ENCODE measurements at regions not wholly inside any gene's neighbourhood (a gene's known extent, or its start where the extent isn't known, plus 50 kb on each side); places are given as distances from the start of the nearest gene placed in this dataset.
"Not testable (repeated sequence)": the region's sequence is repeated elsewhere in the genome, so short reads cannot be mapped to it uniquely, and the experiment has no call there.

DNA sequence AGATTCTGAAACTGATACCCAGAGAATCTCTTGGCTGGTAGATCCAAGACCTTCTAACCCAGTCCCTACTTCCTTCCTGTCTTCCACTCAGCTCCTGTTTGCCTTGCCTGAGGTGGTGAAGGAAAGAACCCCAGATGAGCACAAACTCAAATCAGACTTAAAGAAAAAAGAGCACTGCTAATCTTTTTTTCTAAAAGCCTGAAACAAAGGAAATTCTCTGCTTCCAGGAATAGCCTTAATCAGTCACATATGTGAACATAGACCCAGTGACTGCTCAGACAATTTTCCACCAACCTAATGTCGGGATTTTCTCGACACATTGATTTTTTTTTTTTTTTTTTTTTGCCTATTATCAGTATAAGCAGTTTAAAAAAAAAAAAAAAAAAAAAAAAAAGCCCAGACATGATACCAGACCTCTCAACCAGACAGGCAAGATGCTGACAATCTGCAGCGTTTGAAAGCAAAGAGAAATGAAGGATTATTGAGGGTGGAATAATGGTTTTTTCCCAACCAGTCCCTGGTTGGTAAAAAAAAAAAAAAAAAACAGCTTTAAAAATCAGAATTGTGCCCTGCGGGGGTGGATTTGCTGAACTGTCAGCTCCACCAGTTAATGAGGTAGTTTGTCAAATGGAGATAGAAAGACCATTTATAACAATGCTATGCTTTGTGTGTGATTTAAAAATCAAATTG lies 256.8 kb upstream of the RARB start:
- DNase-seq, result no peak

DNA sequence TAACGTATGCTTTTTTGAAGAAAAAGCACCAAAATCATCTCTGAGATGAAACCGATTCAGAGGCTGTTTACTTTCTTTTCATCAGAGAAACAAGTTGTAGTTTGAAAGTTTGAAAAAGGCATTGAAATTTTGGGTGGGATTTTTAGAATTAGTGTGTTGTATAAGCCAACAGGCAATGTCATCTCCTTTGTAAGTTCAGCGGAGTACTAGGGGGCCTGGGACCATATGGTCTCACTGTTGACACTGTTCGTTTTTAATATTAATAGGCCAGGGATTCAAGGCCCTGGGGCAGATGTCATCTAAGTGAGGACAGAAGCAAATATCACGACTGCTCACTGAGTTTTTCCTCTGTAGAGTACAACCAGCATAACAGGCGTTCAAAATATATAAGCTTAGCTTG lies 256.2 kb upstream of the RARB start:
- no peak for DNase-seq

DNA sequence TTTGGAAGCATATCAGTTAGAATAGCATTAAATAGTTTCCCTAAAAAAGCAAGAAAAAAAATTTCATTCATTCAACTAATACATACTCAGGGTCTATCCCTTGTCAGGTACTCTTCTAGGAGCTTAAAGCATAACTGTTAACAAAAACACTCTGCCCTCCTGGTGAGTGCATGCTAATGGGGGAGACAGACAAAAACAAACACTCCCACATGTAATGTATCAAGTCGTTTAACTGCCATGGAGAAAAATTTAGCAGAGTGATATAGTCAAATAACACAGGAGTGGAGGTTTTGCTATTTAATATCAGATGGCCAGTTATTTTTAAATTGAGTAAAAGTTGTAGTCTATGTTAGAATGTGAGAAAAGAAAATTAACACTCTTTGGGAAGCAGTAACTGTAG lies 254.5 kb upstream of the RARB start:
- no peak for DNase-seq

DNA sequence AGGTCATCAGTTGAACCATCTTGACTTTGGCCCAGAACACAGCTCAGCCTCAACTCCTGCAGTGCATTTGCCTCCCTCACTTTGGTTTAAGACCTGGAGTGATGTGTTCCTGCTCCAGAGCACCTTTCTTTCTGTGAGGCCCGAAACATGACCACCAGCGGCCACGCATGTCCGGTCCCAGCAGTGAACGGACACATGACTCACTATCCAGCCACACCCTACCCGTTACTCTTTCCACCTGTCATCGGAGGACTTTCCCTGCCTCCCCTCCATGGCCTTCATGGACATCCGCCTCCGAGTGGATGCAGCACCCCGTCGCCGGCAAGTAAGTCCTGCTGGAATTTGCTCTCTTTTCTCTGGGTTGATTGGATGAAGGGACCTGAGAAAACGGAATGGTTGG lies 253.8 kb upstream of the RARB start:
- DNase-seq, result no peak

DNA sequence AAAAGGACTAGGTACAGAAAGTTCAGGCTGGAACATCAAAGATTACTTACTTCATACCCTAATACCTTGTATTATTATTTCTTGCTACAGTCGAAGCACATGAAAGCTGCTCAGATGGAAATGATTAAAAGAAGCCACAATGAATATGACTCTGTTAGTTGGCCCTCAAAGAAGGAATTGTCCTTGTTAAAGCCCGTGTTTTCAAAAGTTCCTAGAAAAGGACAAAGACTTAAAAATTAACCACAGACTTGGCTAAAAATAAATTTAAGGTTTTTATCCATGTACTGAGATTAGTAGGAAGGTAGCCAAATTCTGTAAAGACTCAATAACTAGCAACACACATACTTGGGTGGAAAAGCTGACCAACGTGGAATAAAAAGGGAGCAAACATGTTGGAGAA lies 251.0 kb upstream of the RARB start:
- no peak for DNase-seq

DNA sequence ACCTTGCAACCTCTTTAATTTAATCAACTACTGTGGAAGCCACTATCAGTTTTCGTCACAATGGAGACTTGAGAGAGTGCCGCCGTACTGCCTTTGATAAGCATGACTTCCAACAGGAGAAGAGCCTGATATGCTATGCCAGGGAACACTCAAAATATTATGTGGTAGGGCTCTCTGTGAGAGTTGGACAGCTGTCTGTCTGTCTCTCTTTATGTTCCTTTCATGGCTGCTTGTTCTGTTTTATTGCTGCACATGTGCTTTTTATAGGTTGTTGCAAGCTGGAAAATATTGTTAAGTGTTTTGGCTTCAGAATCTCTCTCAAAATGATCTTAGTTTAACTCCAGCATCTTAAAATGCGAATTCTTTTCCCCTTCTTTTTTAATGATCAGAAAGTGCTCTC lies 249.4 kb upstream of the RARB start:
- no peak for DNase-seq

DNA sequence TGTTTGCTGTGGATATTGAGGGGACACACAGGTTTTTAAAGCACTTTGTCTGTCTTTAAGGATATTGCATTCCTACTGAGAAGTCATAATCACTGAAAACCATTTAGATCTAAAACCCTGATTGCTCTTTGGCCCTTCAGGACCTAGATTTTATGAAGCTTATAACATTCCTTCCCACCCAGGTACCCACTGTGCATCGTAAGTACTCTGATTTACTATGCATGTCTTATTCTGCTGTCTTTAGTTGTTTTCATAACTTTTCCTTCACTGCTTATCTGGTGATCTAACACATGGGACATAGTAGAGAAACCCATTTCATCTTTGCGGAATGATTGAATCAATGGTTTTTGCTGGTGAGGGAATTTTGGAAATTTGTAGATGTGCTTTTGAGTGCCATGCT lies 247.0 kb upstream of the RARB start:
- DNase-seq, result no peak

DNA sequence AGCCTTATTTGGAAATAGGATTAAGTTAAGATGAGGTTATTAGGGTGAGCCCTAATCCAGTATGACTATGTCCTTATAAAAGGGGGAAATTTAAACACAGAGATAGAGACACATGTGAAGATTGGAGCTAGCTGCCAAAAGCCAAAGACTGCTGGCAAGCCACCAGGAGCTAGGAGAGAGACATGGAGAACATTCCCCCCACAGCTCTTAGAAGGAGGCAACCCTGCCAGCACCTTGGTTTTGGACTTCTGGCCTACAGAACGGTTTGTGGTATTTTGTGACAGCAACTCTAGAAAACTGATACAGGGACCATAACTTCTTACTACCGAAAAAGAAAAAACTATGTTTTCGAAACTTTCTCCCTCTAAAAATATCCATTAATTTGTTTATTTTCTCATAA lies 245.3 kb upstream of the RARB start:
- no peak for DNase-seq

DNA sequence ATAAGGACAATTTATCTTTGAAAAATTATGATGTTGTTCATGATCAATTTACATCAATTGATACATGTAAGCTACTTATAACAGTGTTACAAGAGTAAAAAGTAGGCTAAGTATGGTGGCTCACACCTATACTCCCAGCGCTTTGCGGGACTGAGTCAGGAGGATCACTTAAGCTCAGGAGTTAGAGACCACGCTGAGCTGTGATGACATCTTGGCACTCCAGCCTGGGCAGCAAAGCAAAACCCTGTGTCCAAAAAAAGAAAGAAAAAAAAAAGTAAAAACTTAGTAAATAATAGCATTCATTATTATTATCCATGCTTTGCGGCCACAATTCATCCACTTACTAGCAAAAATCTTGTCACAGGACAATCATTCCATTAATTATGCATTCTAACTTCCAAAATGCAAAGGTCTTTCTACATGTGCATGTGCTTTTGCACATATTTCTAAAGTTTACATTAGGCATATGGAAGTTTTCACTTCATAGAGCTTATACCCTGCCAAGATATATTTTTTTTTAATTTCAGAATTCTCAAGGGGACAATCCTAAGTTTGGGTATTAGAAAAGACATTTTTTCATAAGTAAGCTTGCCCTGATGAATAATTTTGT lies 243.3 kb upstream of the RARB start:
- no peak for DNase-seq

DNA sequence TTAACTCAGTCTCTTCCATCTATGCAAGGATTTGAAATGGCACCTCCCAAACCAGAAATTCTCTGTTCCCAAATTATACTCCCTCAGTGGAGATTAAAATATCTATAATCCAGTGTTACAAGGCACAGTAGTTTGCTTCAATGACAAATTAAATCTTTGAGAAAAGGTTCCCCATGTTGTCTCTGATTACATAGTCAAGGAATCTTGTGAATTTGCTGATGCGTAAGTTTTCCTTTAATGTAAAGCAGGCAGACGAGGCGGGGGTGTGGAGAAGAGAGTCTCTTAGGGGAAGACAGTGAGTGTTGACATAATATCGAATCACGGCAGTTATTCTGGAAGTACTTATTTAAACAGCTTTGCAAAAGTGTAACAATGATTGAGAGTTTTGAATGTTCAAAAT lies 236.4 kb upstream of the RARB start:
- DNase-seq, result no peak

DNA sequence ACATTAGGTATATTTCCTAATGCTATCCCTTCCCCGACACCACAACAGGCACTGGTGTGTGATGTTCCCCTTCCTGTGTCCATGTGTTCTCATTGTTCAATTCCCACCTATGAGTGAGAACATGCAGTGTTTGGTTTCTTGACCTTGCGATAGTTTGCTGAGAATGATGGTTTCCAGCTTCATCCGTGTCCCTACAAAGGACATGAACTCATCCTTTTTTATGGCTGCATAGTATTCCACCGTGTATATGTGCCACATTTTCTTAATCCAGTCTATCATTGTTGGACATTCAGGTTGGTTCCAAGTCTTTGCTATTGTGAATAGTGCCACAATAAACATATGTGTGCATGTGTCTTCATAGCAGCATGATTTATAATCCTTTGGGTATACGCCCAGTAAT lies 228.5 kb upstream of the RARB start:
- DNase-seq, result not testable (repeated sequence)

DNA sequence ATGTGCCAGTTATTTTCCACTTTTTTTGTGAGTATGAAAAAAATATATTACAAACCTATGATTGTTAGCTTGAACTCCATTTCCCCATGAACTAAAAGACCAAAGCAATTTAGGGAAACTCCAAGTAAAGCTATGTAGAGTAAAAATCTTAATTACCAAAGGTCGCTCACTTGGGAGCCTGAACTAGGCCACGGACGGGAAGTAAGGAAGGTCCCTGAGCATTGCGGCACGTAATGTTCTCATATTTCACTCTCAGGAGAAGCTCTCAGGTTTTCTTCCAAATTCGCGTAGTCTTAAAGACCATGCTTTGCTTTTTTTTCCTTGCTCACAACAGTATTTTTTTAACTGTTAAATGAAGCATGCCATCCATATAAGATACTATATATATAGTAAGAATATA lies 215.3 kb upstream of the RARB start:
- no peak for DNase-seq

DNA sequence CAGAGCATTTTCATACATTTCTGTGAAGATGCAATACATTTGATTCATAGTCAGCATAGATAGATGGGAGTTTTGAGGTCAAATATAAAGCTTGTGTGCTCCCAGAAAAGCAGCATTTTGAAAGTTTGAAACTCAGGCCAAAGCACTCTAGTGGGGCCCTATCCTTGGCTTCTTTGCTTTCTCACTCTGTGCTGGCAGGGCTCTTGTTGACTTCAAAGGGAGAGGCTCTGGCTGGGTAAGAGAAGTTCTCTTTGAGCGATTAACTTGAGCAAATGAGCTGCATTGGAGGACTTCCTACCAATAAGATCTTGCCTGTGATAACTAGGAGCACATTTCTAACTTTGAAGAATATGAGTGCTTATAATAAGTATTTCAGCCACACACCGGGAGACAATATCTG lies 214.0 kb upstream of the RARB start:
- no peak for DNase-seq

DNA sequence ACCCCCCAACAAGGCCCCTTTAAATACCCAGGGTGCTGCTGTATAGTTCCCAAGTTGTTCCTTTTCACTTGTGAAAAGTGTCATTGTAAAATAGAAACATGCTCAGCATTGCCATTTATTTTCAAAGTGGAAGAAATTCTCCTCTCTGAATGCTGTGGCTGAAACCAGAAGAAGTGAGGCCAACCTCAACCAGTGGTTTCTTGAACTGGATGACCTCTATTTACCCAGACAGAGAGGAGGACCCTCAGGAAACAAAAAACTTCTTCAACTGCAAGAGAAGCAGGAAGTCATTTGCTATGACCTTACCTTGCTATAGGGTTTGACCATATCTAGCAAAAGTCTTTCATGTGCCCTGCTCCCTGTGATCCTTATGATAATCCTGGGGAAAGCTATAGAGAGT lies 209.7 kb upstream of the RARB start:
- no peak for DNase-seq

DNA sequence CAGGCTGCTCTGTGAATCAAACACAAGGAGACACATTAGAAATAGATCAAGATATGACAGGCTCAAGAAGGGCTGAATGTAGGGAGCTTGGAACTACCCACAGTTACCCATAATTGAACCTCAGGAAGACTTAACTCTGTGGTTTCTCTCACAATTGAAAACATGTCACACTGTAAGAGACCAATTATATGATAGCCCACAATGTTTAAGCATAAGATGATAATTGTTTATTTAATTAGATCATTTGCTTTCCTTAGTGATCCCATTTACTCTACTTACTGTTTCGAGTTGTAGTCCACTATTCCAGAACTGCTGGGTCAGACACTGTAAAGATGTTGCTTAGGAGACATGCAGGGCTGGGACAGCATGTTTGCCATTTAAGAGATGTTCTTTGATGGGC lies 201.3 kb upstream of the RARB start:
- no peak for DNase-seq

DNA sequence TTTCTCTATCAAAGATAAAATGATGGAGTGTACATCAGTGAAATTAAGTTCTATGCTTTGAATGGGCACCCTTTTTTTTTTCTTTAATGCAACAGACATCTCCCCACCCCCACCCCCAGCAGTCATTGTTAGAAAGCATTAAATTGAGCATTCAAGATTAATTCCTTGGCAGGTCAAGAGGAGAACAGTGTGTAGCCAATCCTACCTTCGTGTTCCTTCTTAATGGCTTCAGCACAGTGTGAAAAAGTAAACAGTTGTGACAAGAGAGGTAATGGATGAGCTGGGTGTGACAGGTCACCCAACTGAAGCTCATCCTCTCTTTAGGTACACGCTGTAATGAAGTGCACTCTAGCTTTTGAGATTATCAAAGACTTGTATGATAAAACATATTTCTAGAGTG lies 198.5 kb upstream of the RARB start:
- no peak for DNase-seq

DNA sequence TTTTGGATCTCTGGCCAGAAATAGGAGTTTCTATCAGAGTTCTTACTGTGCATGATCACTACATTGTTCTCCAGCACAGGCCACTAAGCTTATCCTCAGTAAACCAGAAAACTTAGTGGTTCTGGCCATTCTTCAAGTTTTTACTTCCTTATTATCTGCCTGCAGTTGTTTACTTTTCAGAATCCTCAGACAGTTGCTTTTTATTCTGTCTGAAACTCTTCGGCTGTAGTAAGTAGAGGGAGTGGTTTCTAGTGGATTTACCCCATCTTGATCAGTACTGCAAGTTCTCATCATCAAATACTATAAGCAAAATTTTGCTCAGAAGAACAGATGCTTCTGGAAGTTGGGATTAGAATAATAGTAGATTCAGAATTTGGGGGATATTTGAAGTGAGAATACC lies 193.0 kb upstream of the RARB start:
- DNase-seq, result no peak

DNA sequence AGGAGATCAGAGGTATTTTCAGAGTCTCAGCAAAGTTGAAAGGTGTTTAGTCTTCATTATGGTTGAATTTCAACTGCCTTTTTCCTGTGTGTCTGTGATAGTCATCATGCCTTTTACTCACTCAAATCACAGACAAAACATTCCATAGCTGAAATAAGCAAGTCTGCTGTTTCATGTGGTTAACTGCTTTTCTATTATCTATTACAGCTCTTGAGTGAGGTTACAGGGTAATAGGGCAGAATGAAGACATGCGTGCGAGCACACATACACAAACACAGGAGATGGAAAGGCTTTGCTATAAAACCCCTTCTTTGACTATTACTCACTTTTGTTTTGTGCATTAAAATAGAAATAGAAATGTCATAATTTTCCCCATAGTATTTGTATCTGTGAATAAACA lies 192.6 kb upstream of the RARB start:
- no peak for DNase-seq

DNA sequence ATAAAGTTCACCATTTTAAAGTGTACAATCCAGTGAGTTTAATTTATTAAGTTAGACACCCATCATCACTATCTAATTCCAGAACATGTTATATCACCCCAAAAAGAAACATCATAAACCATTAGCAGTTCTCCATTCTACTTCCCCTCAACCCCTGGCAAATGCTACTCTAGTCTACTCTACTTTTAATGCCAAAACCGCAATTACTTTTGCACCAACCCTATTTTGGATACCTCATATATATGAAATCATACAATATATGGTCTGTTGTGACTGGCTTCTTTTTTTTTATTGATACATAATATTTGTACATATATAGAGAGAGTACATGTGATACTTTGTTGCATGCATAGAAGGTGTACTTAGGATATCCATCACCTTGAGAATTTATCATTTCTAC lies 190.5 kb upstream of the RARB start:
- DNase-seq, result no peak

DNA sequence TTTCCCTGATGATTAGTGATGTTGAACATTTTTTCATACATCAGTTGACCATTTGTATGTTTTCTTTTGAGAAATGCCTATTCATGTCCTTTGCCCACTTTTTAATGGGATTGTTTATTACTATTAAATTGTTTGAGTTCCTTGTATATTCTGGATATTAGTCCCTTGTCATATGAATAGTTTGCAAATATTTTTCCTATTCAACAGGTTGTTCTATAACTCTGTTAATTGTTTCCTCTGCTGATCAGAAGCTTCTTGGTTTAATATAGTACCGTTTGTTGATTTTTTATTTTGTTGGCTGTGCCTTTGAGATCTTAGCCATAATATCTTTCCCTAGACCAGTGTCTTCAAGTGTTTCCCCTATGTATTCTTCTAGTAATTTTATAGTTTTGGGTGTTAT lies 189.0 kb upstream of the RARB start:
- DNase-seq, result no peak

DNA sequence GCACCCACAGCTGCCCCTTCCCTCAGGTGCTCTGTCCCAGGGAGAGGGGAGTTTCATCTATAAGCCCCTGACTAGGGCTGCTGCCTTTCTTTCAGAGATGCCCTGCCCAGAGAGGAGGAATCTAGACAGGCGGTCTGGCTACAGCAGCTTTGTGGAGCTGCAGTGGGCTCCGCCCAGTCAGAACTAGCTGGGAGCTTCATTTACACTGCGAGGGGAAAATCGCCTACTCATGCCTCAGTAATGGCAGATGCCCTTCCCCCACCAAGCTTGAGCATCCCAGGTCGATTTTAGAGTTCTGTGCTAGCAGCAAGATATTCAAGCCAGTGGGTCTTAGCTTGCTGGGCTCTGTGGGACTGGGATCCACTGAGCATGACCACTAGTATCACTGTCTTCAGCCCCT lies 181.2 kb upstream of the RARB start:
- DNase-seq, result no peak

DNA sequence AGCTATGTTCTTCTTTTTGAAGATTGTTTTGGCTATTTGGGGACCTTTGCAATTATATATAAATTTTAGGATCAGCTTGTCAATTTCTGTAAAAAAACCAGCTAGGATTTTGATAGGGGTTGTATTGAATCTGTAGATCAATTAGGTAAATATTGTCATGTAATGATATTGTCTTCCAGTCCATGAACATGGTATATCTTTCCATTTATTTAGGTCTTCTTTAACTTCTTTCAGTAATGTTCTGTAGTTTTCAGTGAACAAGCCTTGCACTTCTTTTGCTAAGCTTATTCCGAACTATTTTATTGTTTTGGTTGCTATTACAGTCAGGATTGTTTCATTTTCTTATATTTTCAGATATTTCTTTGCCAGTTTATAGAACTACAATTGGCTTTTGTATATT lies 175.8 kb upstream of the RARB start:
- DNase-seq, result no peak

DNA sequence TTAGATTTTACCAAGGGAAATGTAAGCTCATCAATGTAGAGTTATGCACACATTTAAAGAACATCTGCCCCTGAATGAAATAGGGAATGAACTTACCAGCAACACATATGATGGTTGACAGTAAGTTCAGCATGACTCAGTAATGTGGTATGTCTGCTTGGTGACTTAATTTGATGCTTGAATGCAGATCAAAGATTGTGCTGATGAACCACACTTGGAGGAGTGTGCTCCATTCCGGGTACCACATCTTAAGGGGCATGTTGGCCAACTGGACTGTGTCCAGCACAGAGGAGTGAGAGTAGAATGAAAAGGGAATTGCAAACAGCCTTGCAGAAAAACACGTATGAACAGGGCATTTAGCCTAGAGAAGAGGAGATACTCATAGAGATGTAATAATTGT lies 171.0 kb upstream of the RARB start:
- DNase-seq, result no peak

DNA sequence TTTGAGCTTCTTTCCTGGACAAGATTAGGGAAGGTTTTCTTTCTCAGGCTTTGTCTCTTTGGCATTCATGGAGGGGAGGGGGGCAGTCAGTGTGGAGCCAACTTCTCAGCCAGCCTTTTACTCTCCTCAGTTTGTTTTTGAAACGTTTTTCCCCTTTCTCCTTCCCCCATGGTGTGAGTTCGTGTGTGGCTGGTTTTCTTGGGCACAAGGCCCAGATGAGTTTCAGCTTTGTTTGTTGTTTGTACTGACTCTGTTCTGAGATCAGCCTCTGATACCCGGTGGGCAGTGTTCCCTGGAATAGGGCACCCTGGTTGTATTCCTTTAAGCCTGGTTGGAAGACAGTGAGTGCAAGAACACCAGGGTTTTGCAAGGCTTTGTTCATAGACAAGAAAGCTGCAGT lies 168.2 kb upstream of the RARB start:
- no peak for DNase-seq

DNA sequence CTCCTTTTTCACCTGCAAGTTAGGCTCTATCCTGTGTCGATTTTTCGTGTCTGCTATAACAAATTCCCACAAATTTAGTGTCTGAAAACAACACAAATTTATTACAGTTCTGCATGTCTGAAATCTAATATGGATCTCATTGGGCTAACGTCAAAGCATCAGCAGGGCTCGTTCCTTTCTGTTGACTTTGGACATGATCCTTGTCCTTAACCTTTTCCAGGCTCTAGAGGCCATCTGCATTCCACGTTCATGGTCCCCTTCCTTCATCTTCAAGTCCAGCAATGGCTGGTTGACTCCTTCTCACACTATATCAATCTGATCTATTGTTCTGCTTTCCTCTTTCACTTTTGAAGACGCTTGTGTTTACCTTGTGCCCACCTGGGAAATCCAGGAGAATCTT lies 165.7 kb upstream of the RARB start:
- DNase-seq, result no peak

DNA sequence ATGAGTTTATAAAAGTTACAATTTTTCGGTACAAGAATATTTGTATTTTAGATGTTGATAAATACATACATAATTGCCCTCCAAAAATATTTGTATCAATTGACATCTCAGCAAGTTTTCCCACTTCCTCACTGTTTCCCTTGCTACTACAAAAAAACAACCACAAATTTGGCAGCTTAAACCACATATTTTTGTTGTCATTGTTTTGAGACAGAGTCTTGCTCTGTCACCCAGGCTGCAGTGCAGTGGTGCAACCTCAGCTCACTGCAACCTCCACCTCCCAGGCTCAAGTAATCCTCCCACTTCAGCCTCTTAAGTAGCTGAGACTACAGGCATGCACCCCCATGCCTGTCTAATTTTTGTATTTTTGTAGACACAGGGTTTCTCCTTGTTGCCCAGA lies 162.8 kb upstream of the RARB start:
- DNase-seq, result no peak

Data from suppressor macrophage treated with lipopolysaccharide for 4 hours (primary cell).